ENCODE measurements at regions not wholly inside any gene's neighbourhood (a gene's known extent, or its start where the extent isn't known, plus 50 kb on each side); places are given as distances from the start of the nearest gene placed in this dataset.

DNA sequence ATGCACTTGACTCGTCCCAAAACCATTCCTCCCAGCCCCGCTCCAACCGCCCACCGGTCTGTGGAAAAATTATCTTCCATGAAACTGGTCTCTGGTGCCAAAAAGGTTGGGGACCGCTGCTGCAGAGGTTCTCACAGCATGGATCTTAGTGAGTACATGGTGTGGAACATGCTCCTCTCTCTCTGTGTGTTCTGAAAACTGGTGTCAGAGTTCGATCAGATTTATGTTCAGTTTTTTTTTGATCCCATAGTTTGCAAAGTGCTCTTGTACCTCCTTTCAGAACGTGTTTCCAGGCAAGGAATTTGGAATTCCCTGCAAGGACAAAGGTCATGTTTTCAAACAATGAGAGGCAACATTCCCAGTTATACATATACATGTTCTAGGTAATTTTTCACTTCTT is 61.2 kb upstream of the FAM171A1 start:
- no peaks in the 10 kb centered on the region for H3K36me3 Mint-ChIP-seq
- H3K4me1 Mint-ChIP-seq, result peaks cover 4% of the 10 kb centered on the region; the same call in 1 of the 2 replicates
- DNase-seq (ENCODE audit: low spot score) (no peak), ATAC-seq (no peak)
- ChIA-PET CTCF (no interaction called here), POLR2A (no interaction called here)
- TF ChIP-seq, protein P1, sequence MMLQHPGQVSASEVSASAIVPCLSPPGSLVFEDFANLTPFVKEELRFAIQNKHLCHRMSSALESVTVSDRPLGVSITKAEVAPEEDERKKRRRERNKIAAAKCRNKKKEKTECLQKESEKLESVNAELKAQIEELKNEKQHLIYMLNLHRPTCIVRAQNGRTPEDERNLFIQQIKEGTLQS (CRISPR knock-in tag; conservative IDR thresholded peaks at IDR 0.05), result no peak
- TF ChIP-seq, protein P2, sequence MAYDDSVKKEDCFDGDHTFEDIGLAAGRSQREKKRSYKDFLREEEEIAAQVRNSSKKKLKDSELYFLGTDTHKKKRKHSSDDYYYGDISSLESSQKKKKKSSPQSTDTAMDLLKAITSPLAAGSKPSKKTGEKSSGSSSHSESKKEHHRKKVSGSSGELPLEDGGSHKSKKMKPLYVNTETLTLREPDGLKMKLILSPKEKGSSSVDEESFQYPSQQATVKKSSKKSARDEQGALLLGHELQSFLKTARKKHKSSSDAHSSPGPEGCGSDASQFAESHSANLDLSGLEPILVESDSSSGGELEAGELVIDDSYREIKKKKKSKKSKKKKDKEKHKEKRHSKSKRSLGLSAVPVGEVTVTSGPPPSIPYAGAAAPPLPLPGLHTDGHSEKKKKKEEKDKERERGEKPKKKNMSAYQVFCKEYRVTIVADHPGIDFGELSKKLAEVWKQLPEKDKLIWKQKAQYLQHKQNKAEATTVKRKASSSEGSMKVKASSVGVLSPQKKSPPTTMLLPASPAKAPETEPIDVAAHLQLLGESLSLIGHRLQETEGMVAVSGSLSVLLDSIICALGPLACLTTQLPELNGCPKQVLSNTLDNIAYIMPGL (CRISPR knock-in tag; IDR thresholded peaks at IDR 0.05), result no peak
- TF ChIP-seq, protein P3, sequence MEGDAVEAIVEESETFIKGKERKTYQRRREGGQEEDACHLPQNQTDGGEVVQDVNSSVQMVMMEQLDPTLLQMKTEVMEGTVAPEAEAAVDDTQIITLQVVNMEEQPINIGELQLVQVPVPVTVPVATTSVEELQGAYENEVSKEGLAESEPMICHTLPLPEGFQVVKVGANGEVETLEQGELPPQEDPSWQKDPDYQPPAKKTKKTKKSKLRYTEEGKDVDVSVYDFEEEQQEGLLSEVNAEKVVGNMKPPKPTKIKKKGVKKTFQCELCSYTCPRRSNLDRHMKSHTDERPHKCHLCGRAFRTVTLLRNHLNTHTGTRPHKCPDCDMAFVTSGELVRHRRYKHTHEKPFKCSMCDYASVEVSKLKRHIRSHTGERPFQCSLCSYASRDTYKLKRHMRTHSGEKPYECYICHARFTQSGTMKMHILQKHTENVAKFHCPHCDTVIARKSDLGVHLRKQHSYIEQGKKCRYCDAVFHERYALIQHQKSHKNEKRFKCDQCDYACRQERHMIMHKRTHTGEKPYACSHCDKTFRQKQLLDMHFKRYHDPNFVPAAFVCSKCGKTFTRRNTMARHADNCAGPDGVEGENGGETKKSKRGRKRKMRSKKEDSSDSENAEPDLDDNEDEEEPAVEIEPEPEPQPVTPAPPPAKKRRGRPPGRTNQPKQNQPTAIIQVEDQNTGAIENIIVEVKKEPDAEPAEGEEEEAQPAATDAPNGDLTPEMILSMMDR (IDR thresholded peaks at IDR 0.05), result no peak
- TF ChIP-seq KAT7 (CRISPR knock-in tag; IDR thresholded peaks at IDR 0.05; ENCODE audit: borderline replicate concordance) (no peak), ZNF121 (CRISPR knock-in tag; IDR thresholded peaks at IDR 0.05) (no peak), CREM (CRISPR knock-in tag; IDR thresholded peaks at IDR 0.05) (no peak), ATF1 (CRISPR knock-in tag; IDR thresholded peaks at IDR 0.05) (no peak)
- no peak overlapping the region for H3K27ac Mint-ChIP-seq
- H3K9me3 Mint-ChIP-seq, result no peaks in the 10 kb centered on the region
- H3K4me3 Mint-ChIP-seq, result no peak overlapping the region
- H3K27me3 Mint-ChIP-seq (ENCODE audit: low read depth), result peaks cover 4% of the 10 kb centered on the region

DNA sequence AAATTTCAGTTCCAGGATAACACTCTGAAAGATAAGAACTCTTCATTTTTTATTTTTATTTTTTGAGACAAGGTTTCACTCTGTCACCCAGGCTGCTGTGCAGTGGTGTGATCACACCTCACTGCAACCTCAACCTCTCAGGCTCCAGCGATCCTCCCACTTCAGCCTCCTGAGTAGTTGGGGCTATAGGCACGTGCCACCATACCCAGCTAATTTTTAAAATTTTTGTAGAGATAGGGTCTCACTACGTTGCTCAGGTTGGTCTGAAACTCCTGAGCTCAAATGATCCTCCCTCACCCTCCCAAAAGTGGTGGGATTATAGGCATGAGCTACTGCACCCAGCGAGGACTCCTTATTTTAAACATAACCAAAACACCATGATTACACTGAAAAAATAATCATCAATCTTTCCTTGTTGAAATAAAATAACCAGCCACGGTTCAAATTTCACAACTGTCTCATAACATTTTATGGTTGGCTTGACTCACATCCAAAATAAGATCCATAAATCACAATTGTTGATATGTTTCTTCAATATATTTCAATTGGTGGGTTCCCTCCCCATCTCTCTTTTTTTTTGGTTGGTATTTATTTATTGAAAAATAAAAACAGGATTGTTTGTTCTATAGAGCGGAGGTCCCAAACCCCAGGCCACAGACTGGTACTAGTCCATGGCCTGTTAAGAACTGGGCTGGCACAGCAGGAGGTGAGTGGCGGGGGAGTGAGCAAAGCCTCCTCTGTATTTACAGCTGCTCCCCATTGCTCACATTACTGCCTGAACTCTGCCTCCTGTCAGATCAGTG is 60.1 kb upstream of the FAM171A1 start:
- CTCF ChIA-PET, result interaction anchor here (1.5 kb wide), 1 partner anchor 288 kb away, joined by 3 read pairs; no protein-coding TSS in a partner anchor
- DNase-seq (ENCODE audit: low spot score) (no peak), ATAC-seq (no peak)
- H3K9me3 Mint-ChIP-seq, result no peaks in the 10 kb centered on the region
- POLR2A ChIA-PET, result interaction anchor here (0.6 kb wide), 1 partner anchor 816 kb away, joined by 3 read pairs; no protein-coding TSS in a partner anchor
- H3K4me3 Mint-ChIP-seq, result no peak overlapping the region
- H3K27ac Mint-ChIP-seq, result no peak overlapping the region
- H3K36me3 Mint-ChIP-seq, result no peaks in the 10 kb centered on the region
- H3K4me1 Mint-ChIP-seq, result peaks cover 4% of the 10 kb centered on the region; the same call in 1 of the 2 replicates
- H3K27me3 Mint-ChIP-seq (ENCODE audit: low read depth), result peaks cover 4% of the 10 kb centered on the region
- no peak for TF ChIP-seq JAZF1 (CRISPR knock-in tag; IDR thresholded peaks at IDR 0.05)
- no peak for TF ChIP-seq OVOL2 (CRISPR knock-in tag; IDR thresholded peaks at IDR 0.05; ENCODE audit: borderline replicate concordance)
- no peak for TF ChIP-seq JUN (CRISPR knock-in tag; IDR thresholded peaks at IDR 0.05)
- TF ChIP-seq NR2C2 (CRISPR knock-in tag; IDR thresholded peaks at IDR 0.05), result no peak
- TF ChIP-seq CREB1 (CRISPR knock-in tag; IDR thresholded peaks at IDR 0.05), result no peak
- TF ChIP-seq, protein P4, sequence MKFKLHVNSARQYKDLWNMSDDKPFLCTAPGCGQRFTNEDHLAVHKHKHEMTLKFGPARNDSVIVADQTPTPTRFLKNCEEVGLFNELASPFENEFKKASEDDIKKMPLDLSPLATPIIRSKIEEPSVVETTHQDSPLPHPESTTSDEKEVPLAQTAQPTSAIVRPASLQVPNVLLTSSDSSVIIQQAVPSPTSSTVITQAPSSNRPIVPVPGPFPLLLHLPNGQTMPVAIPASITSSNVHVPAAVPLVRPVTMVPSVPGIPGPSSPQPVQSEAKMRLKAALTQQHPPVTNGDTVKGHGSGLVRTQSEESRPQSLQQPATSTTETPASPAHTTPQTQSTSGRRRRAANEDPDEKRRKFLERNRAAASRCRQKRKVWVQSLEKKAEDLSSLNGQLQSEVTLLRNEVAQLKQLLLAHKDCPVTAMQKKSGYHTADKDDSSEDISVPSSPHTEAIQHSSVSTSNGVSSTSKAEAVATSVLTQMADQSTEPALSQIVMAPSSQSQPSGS (CRISPR knock-in tag; IDR thresholded peaks at IDR 0.05; ENCODE audit: borderline replicate concordance, low read depth), result no peak
- TF ChIP-seq GRHL2 (CRISPR knock-in tag; IDR thresholded peaks at IDR 0.05; ENCODE audit: insufficient replicate concordance, severe bottlenecking), result no peak
- no peak for TF ChIP-seq CREM (CRISPR knock-in tag; IDR thresholded peaks at IDR 0.05)
- TF ChIP-seq, protein P5, sequence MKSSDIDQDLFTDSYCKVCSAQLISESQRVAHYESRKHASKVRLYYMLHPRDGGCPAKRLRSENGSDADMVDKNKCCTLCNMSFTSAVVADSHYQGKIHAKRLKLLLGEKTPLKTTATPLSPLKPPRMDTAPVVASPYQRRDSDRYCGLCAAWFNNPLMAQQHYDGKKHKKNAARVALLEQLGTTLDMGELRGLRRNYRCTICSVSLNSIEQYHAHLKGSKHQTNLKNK (CRISPR knock-in tag; IDR thresholded peaks at IDR 0.05), result no peak
- TF ChIP-seq, protein P6, sequence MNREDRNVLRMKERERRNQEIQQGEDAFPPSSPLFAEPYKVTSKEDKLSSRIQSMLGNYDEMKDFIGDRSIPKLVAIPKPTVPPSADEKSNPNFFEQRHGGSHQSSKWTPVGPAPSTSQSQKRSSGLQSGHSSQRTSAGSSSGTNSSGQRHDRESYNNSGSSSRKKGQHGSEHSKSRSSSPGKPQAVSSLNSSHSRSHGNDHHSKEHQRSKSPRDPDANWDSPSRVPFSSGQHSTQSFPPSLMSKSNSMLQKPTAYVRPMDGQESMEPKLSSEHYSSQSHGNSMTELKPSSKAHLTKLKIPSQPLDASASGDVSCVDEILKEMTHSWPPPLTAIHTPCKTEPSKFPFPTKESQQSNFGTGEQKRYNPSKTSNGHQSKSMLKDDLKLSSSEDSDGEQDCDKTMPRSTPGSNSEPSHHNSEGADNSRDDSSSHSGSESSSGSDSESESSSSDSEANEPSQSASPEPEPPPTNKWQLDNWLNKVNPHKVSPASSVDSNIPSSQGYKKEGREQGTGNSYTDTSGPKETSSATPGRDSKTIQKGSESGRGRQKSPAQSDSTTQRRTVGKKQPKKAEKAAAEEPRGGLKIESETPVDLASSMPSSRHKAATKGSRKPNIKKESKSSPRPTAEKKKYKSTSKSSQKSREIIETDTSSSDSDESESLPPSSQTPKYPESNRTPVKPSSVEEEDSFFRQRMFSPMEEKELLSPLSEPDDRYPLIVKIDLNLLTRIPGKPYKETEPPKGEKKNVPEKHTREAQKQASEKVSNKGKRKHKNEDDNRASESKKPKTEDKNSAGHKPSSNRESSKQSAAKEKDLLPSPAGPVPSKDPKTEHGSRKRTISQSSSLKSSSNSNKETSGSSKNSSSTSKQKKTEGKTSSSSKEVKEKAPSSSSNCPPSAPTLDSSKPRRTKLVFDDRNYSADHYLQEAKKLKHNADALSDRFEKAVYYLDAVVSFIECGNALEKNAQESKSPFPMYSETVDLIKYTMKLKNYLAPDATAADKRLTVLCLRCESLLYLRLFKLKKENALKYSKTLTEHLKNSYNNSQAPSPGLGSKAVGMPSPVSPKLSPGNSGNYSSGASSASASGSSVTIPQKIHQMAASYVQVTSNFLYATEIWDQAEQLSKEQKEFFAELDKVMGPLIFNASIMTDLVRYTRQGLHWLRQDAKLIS (CRISPR knock-in tag; IDR thresholded peaks at IDR 0.05; ENCODE audit: borderline replicate concordance), result no peak
- TF ChIP-seq ZNF423 (CRISPR knock-in tag; IDR thresholded peaks at IDR 0.05), result no peak
- TF ChIP-seq, protein P7, sequence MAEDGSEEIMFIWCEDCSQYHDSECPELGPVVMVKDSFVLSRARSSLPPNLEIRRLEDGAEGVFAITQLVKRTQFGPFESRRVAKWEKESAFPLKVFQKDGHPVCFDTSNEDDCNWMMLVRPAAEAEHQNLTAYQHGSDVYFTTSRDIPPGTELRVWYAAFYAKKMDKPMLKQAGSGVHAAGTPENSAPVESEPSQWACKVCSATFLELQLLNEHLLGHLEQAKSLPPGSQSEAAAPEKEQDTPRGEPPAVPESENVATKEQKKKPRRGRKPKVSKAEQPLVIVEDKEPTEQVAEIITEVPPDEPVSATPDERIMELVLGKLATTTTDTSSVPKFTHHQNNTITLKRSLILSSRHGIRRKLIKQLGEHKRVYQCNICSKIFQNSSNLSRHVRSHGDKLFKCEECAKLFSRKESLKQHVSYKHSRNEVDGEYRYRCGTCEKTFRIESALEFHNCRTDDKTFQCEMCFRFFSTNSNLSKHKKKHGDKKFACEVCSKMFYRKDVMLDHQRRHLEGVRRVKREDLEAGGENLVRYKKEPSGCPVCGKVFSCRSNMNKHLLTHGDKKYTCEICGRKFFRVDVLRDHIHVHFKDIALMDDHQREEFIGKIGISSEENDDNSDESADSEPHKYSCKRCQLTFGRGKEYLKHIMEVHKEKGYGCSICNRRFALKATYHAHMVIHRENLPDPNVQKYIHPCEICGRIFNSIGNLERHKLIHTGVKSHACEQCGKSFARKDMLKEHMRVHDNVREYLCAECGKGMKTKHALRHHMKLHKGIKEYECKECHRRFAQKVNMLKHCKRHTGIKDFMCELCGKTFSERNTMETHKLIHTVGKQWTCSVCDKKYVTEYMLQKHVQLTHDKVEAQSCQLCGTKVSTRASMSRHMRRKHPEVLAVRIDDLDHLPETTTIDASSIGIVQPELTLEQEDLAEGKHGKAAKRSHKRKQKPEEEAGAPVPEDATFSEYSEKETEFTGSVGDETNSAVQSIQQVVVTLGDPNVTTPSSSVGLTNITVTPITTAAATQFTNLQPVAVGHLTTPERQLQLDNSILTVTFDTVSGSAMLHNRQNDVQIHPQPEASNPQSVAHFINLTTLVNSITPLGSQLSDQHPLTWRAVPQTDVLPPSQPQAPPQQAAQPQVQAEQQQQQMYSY (CRISPR knock-in tag; IDR thresholded peaks at IDR 0.05), result no peak
- TF ChIP-seq, protein P8, sequence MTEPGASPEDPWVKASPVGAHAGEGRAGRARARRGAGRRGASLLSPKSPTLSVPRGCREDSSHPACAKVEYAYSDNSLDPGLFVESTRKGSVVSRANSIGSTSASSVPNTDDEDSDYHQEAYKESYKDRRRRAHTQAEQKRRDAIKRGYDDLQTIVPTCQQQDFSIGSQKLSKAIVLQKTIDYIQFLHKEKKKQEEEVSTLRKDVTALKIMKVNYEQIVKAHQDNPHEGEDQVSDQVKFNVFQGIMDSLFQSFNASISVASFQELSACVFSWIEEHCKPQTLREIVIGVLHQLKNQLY (CRISPR knock-in tag; IDR thresholded peaks at IDR 0.05), result no peak
